Lung (tissue), 11 donors: ENCODE measurements at regions not wholly inside any gene's neighbourhood (a gene's known extent, or its start where the extent isn't known, plus 50 kb on each side); places are given as distances from the start of the nearest gene placed in this dataset.

Source experiments
- ATAC-seq: fragments of 200-7000 bp; cut with Tn5 transposase; one replicate; pipeline ENCODE4 v1.9.1; 2020; ENCODE audit warnings: moderate number of reproducible peaks; ENCODE audit not compliant: insufficient read depth, low FRiP score
- DNase-seq, 3 donors: peaks; one replicate each; pipeline ENCODE4 v3.0.0-alpha.2; 2013 to 2017
- H3K27ac ChIP-seq, 2 donors: one replicate each; pipeline ENCODE4 v1.5.1; 2013; ENCODE audit warnings: mild to moderate bottlenecking in 2 of 2, moderate library complexity in 2 of 2, control low read depth in 1 of 2, inconsistent platforms in 1 of 2, low read depth in 1 of 2, low read length in 1 of 2
- H3K27me3 ChIP-seq, 3 donors: one replicate each; pipeline ENCODE4 v1.5.1; 2013; ENCODE audit warnings: low read length in 2 of 3; ENCODE audit not compliant: control insufficient read depth in 3 of 3, insufficient read depth in 3 of 3
- H3K36me3 ChIP-seq, 4 donors: one replicate each; pipeline ENCODE4 v1.5.1; 2013; ENCODE audit warnings: low read length in 4 of 4, mild to moderate bottlenecking in 1 of 4, moderate library complexity in 1 of 4; ENCODE audit not compliant: control insufficient read depth in 4 of 4, insufficient read depth in 4 of 4
- H3K4me1 ChIP-seq, 5 donors: one replicate each; pipeline ENCODE4 v1.5.1; 2013; ENCODE audit warnings: low read length in 5 of 5, mild to moderate bottlenecking in 2 of 5, moderate library complexity in 1 of 5; ENCODE audit not compliant: control insufficient read depth in 5 of 5, insufficient read depth in 5 of 5
- H3K4me3 ChIP-seq: one replicate; pipeline ENCODE4 v1.5.1; 2013; ENCODE audit warnings: mild to moderate bottlenecking, control low read depth, moderate library complexity
- H3K9ac ChIP-seq, 2 donors: one replicate each; pipeline ENCODE4 v1.5.1; 2013; ENCODE audit warnings: low read length in 2 of 2, control low read depth in 1 of 2; ENCODE audit not compliant: insufficient read depth in 1 of 2
- H3K9me3 ChIP-seq, 4 donors: one replicate each; pipeline ENCODE4 v1.5.1; 2013; ENCODE audit warnings: low read length in 3 of 4, mild to moderate bottlenecking in 1 of 4, moderate library complexity in 1 of 4; ENCODE audit not compliant: control insufficient read depth in 4 of 4, insufficient read depth in 3 of 4
- WGBS, 2 donors: extraction: QIAGEN DNeasy Blood & Tissue Kit; methylation state at CpG; one replicate each; pipeline ENCODE4 v1.1.7; 2013; 5-methylcytosine and 5-hydroxymethylcytosine counted together
- TF ChIP-seq, protein P1 (sequence below): IDR thresholded peaks from 2 replicates; pipeline ENCODE4 v1.5.1; 2012; ENCODE audit warnings: mild to moderate bottlenecking; ENCODE audit errors: control extremely low read depth, extremely low read depth
- donor health status: control.
- donor health status: control.
- donor health status: Bipolar disorder and iron deficiency.
- donor health status: healthy.
- donor health status: DM: yes; HTN: yes; CAD: no.

- WGBS, 2 donors = 77 to 80% methylated on average over 2 of the region's 2 CpGs
- TF ChIP-seq, protein P1, sequence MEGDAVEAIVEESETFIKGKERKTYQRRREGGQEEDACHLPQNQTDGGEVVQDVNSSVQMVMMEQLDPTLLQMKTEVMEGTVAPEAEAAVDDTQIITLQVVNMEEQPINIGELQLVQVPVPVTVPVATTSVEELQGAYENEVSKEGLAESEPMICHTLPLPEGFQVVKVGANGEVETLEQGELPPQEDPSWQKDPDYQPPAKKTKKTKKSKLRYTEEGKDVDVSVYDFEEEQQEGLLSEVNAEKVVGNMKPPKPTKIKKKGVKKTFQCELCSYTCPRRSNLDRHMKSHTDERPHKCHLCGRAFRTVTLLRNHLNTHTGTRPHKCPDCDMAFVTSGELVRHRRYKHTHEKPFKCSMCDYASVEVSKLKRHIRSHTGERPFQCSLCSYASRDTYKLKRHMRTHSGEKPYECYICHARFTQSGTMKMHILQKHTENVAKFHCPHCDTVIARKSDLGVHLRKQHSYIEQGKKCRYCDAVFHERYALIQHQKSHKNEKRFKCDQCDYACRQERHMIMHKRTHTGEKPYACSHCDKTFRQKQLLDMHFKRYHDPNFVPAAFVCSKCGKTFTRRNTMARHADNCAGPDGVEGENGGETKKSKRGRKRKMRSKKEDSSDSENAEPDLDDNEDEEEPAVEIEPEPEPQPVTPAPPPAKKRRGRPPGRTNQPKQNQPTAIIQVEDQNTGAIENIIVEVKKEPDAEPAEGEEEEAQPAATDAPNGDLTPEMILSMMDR = no peak
- Histone ChIP-seq H3K27me3 (no peaks in the 10 kb centered on the region), H3K27ac (no peak overlapping the region), H3K9me3 (peaks cover 0 to 3% (median 0%) of the 10 kb centered on the region in 4 donors), H3K4me1 (no peaks in the 10 kb centered on the region), H3K36me3 (no peaks in the 10 kb centered on the region), H3K4me3 (no peak overlapping the region), H3K9ac (no peak overlapping the region)
- no peak for DNase-seq
- no peak for ATAC-seq
Observed at GRCh38 chr4:10369517-10369916, 87.7 kb downstream of the ZNF518B start.

DNA sequence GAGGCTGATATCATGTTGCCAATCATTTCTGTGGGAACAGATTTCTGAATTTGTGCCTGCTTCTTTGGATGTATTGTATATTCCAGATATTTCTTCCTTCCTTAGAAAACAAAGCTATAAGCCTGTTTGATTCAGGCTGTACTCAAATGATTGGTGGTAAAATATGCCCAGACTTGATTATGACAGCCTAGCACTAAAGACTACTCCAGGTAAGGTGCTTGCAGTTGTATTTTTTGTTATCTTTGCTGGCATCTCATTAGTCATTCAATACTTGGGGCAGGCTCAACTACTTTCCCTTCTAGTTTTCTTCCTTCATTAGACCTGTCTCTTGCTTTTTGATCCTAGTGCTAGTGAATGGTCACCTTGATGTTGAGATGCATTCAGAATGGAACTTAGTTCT lies 90.6 kb downstream of the ZNF518B start:
- Histone ChIP-seq H3K9me3 (peaks cover 0 to 2% (median 0%) of the 10 kb centered on the region in 4 donors), H3K9ac (no peak overlapping the region), H3K4me1 (no peaks in the 10 kb centered on the region), H3K27me3 (no peaks in the 10 kb centered on the region), H3K4me3 (no peak overlapping the region), H3K27ac (no peak overlapping the region), H3K36me3 (no peaks in the 10 kb centered on the region)
- ATAC-seq (no peak), DNase-seq (no peak)
- TF ChIP-seq, protein P1 = no peak

GRCh38 chr4:10364194-10364593 lies 93.0 kb downstream of the ZNF518B start:
- no peaks in the 10 kb centered on the region for H3K36me3 ChIP-seq
- H3K9ac ChIP-seq = no peak overlapping the region
- 83 to 89% methylated on average over 2 of the region's 2 CpGs for WGBS, 2 donors
- no peaks in the 10 kb centered on the region for H3K4me1 ChIP-seq
- no peak overlapping the region for H3K4me3 ChIP-seq
- H3K27ac ChIP-seq = no peak overlapping the region
- H3K27me3 ChIP-seq = no peaks in the 10 kb centered on the region
- DNase-seq = no peak
- TF ChIP-seq, protein P1 = no peak
- peaks cover 0 to 2% (median 0%) of the 10 kb centered on the region in 4 donors for H3K9me3 ChIP-seq
- no peak for ATAC-seq

DNA sequence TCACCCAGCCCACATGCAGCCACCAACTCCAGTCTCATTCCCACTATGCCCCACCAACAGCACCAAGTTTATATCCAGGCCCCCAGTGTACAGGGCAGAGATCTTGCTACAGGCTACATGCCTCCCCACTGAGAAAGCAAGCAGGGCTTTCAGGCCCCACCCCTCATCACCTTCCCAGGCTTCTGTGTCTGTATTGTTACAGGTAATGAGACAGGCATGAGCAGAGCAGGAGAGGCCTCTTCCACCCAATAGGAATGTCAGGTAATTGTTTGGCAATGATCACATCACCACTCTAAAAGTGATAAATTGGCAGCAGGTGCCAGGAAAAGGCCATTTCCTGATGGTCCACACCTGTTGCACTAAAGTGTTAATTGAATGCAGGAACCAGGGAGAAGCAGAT lies 102.5 kb downstream of the ZNF518B start:
- Histone ChIP-seq H3K4me3 (no peak overlapping the region), H3K4me1 (no peaks in the 10 kb centered on the region), H3K36me3 (no peaks in the 10 kb centered on the region), H3K9me3 (peaks cover 0 to 6% (median 1%) of the 10 kb centered on the region in 4 donors), H3K27me3 (no peaks in the 10 kb centered on the region), H3K27ac (no peak overlapping the region), H3K9ac (no peak overlapping the region)
- no peak for DNase-seq
- no peak for ATAC-seq
- TF ChIP-seq, protein P1 = no peak
